Central memory CD8-positive, alpha-beta T cell (primary cell): ENCODE measurements at regions not wholly inside any gene's neighbourhood (a gene's known extent, or its start where the extent isn't known, plus 50 kb on each side); places are given as distances from the start of the nearest gene placed in this dataset.

Experiments
- ATAC-seq: fragments of 150-1000 bp; cut with Tn5 transposase; replicated peaks from 2 replicates; pipeline ENCODE4 v1.10.0; 2022; ENCODE audit warnings: mild to moderate bottlenecking, moderate FRiP score, moderate number of reproducible peaks; ENCODE audit not compliant: poor library complexity, severe bottlenecking; ENCODE audit errors: extremely low read depth
- DNase-seq, 2 donors: peaks; one replicate each; pipeline ENCODE4 v3.0.0; 2021; ENCODE audit warnings: low spot score in 2 of 2
- H3K27ac Mint-ChIP-seq: one replicate; pipeline ENCODE4 v1.8.0; 2022; ENCODE audit warnings: low read depth, mild to moderate bottlenecking, moderate library complexity, mixed read lengths
- H3K27me3 Mint-ChIP-seq: one replicate; pipeline ENCODE4 v1.8.0; 2022; ENCODE audit warnings: mixed read lengths
- H3K36me3 Mint-ChIP-seq: one replicate; pipeline ENCODE4 v1.8.0; 2022; ENCODE audit warnings: mild to moderate bottlenecking, moderate library complexity, mixed read lengths; ENCODE audit not compliant: insufficient read depth
- H3K4me1 Mint-ChIP-seq: one replicate; pipeline ENCODE4 v1.8.0; 2022; ENCODE audit warnings: mixed read lengths
- H3K4me3 Mint-ChIP-seq: one replicate; pipeline ENCODE4 v1.8.0; 2022; ENCODE audit warnings: mild to moderate bottlenecking, moderate library complexity, mixed read lengths
- H3K9me3 Mint-ChIP-seq: one replicate; pipeline ENCODE4 v1.8.0; 2022; ENCODE audit warnings: mixed read lengths

- ATAC-seq, result no peak
- H3K27me3 Mint-ChIP-seq, result no peaks in the 10 kb centered on the region
Measured at GRCh38 chr15:70253461-70254156, 155.9 kb upstream of the TLE3 start.

GRCh38 chr15:70252951-70253320, 155.2 kb upstream of the TLE3 start:
- Mint-ChIP-seq H3K27ac (no peak overlapping the region), H3K27me3 (no peaks in the 10 kb centered on the region), H3K4me3 (no peak overlapping the region), H3K9me3 (no peaks in the 10 kb centered on the region), H3K36me3 (no peaks in the 10 kb centered on the region), H3K4me1 (peaks cover 18% of the 10 kb centered on the region)
- DNase-seq (no peak), ATAC-seq (no peak)

More at GRCh38 chr15:70253461-70254156, 155.9 kb upstream of the TLE3 start:
- no peak for DNase-seq
- Mint-ChIP-seq H3K9me3 (no peaks in the 10 kb centered on the region), H3K27ac (no peak overlapping the region), H3K4me3 (no peak overlapping the region), H3K36me3 (peaks cover 3% of the 10 kb centered on the region), H3K4me1 (peaks cover 21% of the 10 kb centered on the region)

- H3K27me3 Mint-ChIP-seq, result no peaks in the 10 kb centered on the region
- DNase-seq, result no peak
- no peaks in the 10 kb centered on the region for H3K9me3 Mint-ChIP-seq
- H3K4me3 Mint-ChIP-seq, result no peak overlapping the region
- H3K36me3 Mint-ChIP-seq, result no peaks in the 10 kb centered on the region
- no peak for ATAC-seq
- H3K27ac Mint-ChIP-seq, result peak overlapping the region; percentile 22
- peaks cover 12% of the 10 kb centered on the region for H3K4me1 Mint-ChIP-seq
Measured at GRCh38 chr15:70252056-70252950, 154.6 kb upstream of the TLE3 start.

GRCh38 chr15:70251246-70251990, 153.7 kb upstream of the TLE3 start:
- DNase-seq, result no peak
- no peak overlapping the region for H3K4me3 Mint-ChIP-seq
- H3K4me1 Mint-ChIP-seq, result peaks cover 11% of the 10 kb centered on the region
- no peaks in the 10 kb centered on the region for H3K9me3 Mint-ChIP-seq
- no peaks in the 10 kb centered on the region for H3K36me3 Mint-ChIP-seq
- no peak for ATAC-seq
- H3K27me3 Mint-ChIP-seq, result no peaks in the 10 kb centered on the region
- peak overlapping the region; percentile 22 for H3K27ac Mint-ChIP-seq

- Mint-ChIP-seq H3K9me3 (no peaks in the 10 kb centered on the region), H3K36me3 (no peaks in the 10 kb centered on the region), H3K27ac (no peak overlapping the region), H3K4me3 (no peak overlapping the region), H3K27me3 (no peaks in the 10 kb centered on the region), H3K4me1 (peaks cover 15% of the 10 kb centered on the region)
- DNase-seq, result no peak
- no peak for ATAC-seq
Measured at GRCh38 chr15:70250208-70251201, 152.8 kb upstream of the TLE3 start.

GRCh38 chr15:70249616-70250015, 151.9 kb upstream of the TLE3 start:
- no peak overlapping the region for H3K4me3 Mint-ChIP-seq
- H3K36me3 Mint-ChIP-seq, result no peaks in the 10 kb centered on the region
- DNase-seq (no peak), ATAC-seq (no peak)
- H3K27me3 Mint-ChIP-seq, result no peaks in the 10 kb centered on the region
- H3K4me1 Mint-ChIP-seq, result peaks cover 16% of the 10 kb centered on the region
- H3K9me3 Mint-ChIP-seq, result no peaks in the 10 kb centered on the region
- no peak overlapping the region for H3K27ac Mint-ChIP-seq

GRCh38 chr15:70248116-70249025, 150.7 kb upstream of the TLE3 start:
- Mint-ChIP-seq H3K36me3 (no peaks in the 10 kb centered on the region), H3K9me3 (no peaks in the 10 kb centered on the region), H3K27me3 (no peaks in the 10 kb centered on the region), H3K27ac (no peak overlapping the region), H3K4me3 (no peak overlapping the region), H3K4me1 (peaks cover 16% of the 10 kb centered on the region)
- no peak for DNase-seq
- no peak for ATAC-seq

- Mint-ChIP-seq H3K4me1 (peaks cover 16% of the 10 kb centered on the region), H3K27me3 (no peaks in the 10 kb centered on the region), H3K9me3 (no peaks in the 10 kb centered on the region), H3K4me3 (no peak overlapping the region), H3K27ac (no peak overlapping the region), H3K36me3 (no peaks in the 10 kb centered on the region)
- DNase-seq (no peak), ATAC-seq (no peak)
Measured at GRCh38 chr15:70247281-70247680, 149.6 kb upstream of the TLE3 start.

GRCh38 chr15:70246623-70247220, 149.0 kb upstream of the TLE3 start:
- H3K9me3 Mint-ChIP-seq, result no peaks in the 10 kb centered on the region
- H3K27me3 Mint-ChIP-seq, result no peaks in the 10 kb centered on the region
- no peak for ATAC-seq

GRCh38 chr15:70245932-70246622, 148.4 kb upstream of the TLE3 start:
- Mint-ChIP-seq H3K36me3 (no peaks in the 10 kb centered on the region), H3K27me3 (no peaks in the 10 kb centered on the region), H3K27ac (no peak overlapping the region), H3K4me1 (peaks cover 11% of the 10 kb centered on the region), H3K4me3 (no peak overlapping the region), H3K9me3 (no peaks in the 10 kb centered on the region)
- ATAC-seq (no peak), DNase-seq (no peak)

More at GRCh38 chr15:70246623-70247220, 149.0 kb upstream of the TLE3 start:
- Mint-ChIP-seq H3K4me1 (peaks cover 15% of the 10 kb centered on the region), H3K36me3 (no peaks in the 10 kb centered on the region), H3K4me3 (no peak overlapping the region), H3K27ac (no peak overlapping the region)
- no peak for DNase-seq
